Mucosa of descending colon (tissue), 3 donors: ENCODE measurements at regions not wholly inside any gene's neighbourhood (a gene's known extent, or its start where the extent isn't known, plus 50 kb on each side); places are given as distances from the start of the nearest gene placed in this dataset.

Experiments
- ATAC-seq: fragments of 200-7000 bp; cut with Tn5 transposase; one replicate; pipeline ENCODE4 v1.9.1; 2020; ENCODE audit warnings: mild to moderate bottlenecking, moderate library complexity
- DNase-seq, 3 donors: peaks; one replicate each; pipeline ENCODE4 v3.0.0-alpha.2; 2020
- H3K36me3 ChIP-seq: fragments of 200-600 bp; one replicate; pipeline ENCODE4 v1.8.0; 2021; ENCODE audit warnings: low read depth, mild to moderate bottlenecking
- H3K4me1 ChIP-seq: fragments of 200-600 bp; one replicate; pipeline ENCODE4 v1.8.0; 2021; ENCODE audit warnings: low read depth, mild to moderate bottlenecking
- H3K4me3 ChIP-seq: fragments of 200-600 bp; one replicate; pipeline ENCODE4 v1.8.0; 2021; ENCODE audit warnings: mild to moderate bottlenecking
- H3K9me3 ChIP-seq: fragments of 200-600 bp; one replicate; pipeline ENCODE4 v1.8.0; 2021; ENCODE audit warnings: mild to moderate bottlenecking
- CTCF ChIP-seq: fragments of 200-600 bp; IDR thresholded peaks from one replicate; pipeline ENCODE4 v1.8.0; 2022; ENCODE audit warnings: antibody characterized with exemption, mild to moderate bottlenecking
- intact Hi-C, 2 donors: fragments of 100-400 bp; cut with DNase I in 1 of 2; cut with micrococcal nuclease in 1 of 2; formaldehyde crosslinking; loops; one replicate each; pipeline versions ENCODE4 v1.11.0 to v1.11.1; 2022; cut with DNase I, micrococcal nuclease
- donor health status: DM: no; HTN: no; CAD: no; lungs with moderate emphysema.
- donor health status: DM: no; HTN: no; CAD: no.
- donor health status: DM: no; HTN: yes; CAD: no.

GRCh38 chr9:103242486-103242885, 247.4 kb downstream of the CYLC2 start:
- Histone ChIP-seq H3K9me3 (peaks cover 3% of the 10 kb centered on the region), H3K36me3 (no peaks in the 10 kb centered on the region), H3K4me3 (no peak overlapping the region), H3K4me1 (no peaks in the 10 kb centered on the region)
- no peak for TF ChIP-seq CTCF
- no peak for DNase-seq
- ATAC-seq = no peak
- intact Hi-C loops = no loop called here

DNA sequence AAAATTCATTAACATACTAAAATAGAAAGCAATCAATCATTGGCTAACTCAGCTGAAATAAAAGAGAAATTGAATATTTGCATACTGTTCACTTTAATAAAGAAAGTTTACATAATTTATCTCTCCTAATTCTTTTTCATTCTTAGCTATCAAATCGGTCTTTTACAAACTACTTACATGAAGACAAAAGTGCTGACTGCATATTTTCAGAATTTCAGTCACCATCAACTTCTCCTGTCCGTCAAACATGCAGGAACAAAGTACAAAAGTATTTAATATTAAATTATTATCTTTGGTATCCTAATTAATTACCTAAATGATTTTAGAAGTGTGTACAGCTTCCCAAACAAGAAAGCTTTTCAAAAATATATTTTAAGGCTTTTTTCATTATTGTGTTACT, 248.4 kb downstream of the CYLC2 start:
- TF ChIP-seq CTCF = no peak
- ATAC-seq (no peak), DNase-seq (no peak)
- H3K9me3 ChIP-seq = peaks cover 3% of the 10 kb centered on the region
- no peak overlapping the region for H3K4me3 ChIP-seq
- no peaks in the 10 kb centered on the region for H3K4me1 ChIP-seq
- intact Hi-C loops = no loop called here
- H3K36me3 ChIP-seq = no peaks in the 10 kb centered on the region

GRCh38 chr9:103245369-103245768, 250.2 kb downstream of the CYLC2 start:
- no peaks in the 10 kb centered on the region for H3K4me1 ChIP-seq
- no peak for DNase-seq
- H3K36me3 ChIP-seq = no peaks in the 10 kb centered on the region
- no peak for ATAC-seq
- no peak overlapping the region for H3K4me3 ChIP-seq
- intact Hi-C loops = no loop called here
- no peak for TF ChIP-seq CTCF
- peaks cover 5% of the 10 kb centered on the region for H3K9me3 ChIP-seq

DNA sequence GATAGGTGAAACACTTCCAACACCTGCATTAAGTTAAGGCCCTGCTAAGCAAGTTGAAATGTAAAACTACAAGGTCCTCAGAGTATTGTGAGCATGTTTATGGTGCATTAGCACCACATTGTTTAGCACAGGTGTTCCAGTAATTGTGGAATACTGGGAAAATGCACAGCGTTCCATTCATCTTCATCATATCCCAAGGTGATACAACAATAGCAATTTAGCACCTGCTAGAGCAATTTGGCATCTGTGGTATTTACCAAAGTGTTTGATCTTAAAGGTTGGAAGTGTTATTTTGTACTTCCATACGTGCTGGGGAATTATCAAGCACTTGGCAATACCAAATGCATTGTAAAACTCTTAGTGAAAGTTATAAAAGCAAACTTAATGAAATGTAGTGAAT, 266.8 kb downstream of the CYLC2 start:
- Histone ChIP-seq H3K9me3 (peaks cover 6% of the 10 kb centered on the region), H3K36me3 (no peaks in the 10 kb centered on the region), H3K4me1 (no peaks in the 10 kb centered on the region), H3K4me3 (no peak overlapping the region)
- TF ChIP-seq CTCF = no peak
- ATAC-seq = no peak
- intact Hi-C loops = no loop called here
- no peak for DNase-seq

- Histone ChIP-seq H3K4me1 (no peaks in the 10 kb centered on the region), H3K36me3 (no peaks in the 10 kb centered on the region), H3K4me3 (no peak overlapping the region), H3K9me3 (peaks cover 3% of the 10 kb centered on the region)
- no peak for ATAC-seq
- no peak for TF ChIP-seq CTCF
- DNase-seq = no peak
- intact Hi-C loops = no loop called here
These were observed 270.9 kb downstream of the CYLC2 start for GRCh38 chr9:103266064-103266463.

GRCh38 chr9:103277240-103277639, 282.1 kb downstream of the CYLC2 start:
- intact Hi-C loops = no loop called here
- Histone ChIP-seq H3K4me3 (no peak overlapping the region), H3K4me1 (no peaks in the 10 kb centered on the region), H3K9me3 (peaks cover 18% of the 10 kb centered on the region), H3K36me3 (no peaks in the 10 kb centered on the region)
- no peak for ATAC-seq
- no peak for TF ChIP-seq CTCF
- no peak for DNase-seq
